Activated naive CD4-positive, alpha-beta T cell treated with anti-CD3 and anti-CD28 coated beads, Interleukin-2, amount 50 U/mL, for 72 hours (primary cell): ENCODE measurements at regions not wholly inside any gene's neighbourhood (a gene's known extent, or its start where the extent isn't known, plus 50 kb on each side); places are given as distances from the start of the nearest gene placed in this dataset.

Experiments used
- ATAC-seq, 2 donors: fragments of 150-1000 bp; cut with Tn5 transposase; 2 replicates each; pipeline ENCODE4 v1.10.0; 2021; ENCODE audit warnings: mild to moderate bottlenecking in 2 of 2, moderate library complexity in 2 of 2
- DNase-seq, 2 donors: peaks; one replicate each; pipeline ENCODE4 v3.0.0; 2021 to 2022; ENCODE audit warnings: low spot score in 2 of 2
- H3K27ac Mint-ChIP-seq, 2 donors: one replicate each; pipeline ENCODE4 v1.8.0; 2022; ENCODE audit warnings: mild to moderate bottlenecking in 2 of 2, mixed read lengths in 2 of 2
- H3K36me3 Mint-ChIP-seq, 2 donors: one replicate each; pipeline ENCODE4 v1.8.0; 2022; ENCODE audit warnings: mixed read lengths in 2 of 2
- H3K9me3 Mint-ChIP-seq, 2 donors: one replicate each; pipeline ENCODE4 v1.8.0; 2022; ENCODE audit warnings: mixed read lengths in 2 of 2

GRCh38 chr10:3866332-3866731 lies 81.3 kb upstream of the KLF6 start:
- H3K36me3 Mint-ChIP-seq, result peaks cover 0 to 5% of the 10 kb centered on the region in 2 donors
- H3K9me3 Mint-ChIP-seq, result no peaks in the 10 kb centered on the region
- ATAC-seq (peak; percentile 65 to 70), DNase-seq (peak in 1 of 2 donors; percentile 30)
- H3K27ac Mint-ChIP-seq, result peak overlapping the region; percentile 89 to 97

GRCh38 chr10:3865565-3865964 lies 80.6 kb upstream of the KLF6 start:
- Mint-ChIP-seq H3K9me3 (no peaks in the 10 kb centered on the region), H3K36me3 (peaks cover 0 to 5% of the 10 kb centered on the region in 2 donors), H3K27ac (peak overlapping the region; percentile 89 to 97)
- DNase-seq, result no peak
- ATAC-seq, result peak in 1 of 2 donors; percentile 8

- no peaks in the 10 kb centered on the region for H3K9me3 Mint-ChIP-seq
- no peaks in the 10 kb centered on the region for H3K36me3 Mint-ChIP-seq
- peak overlapping the region in 1 of 2 donors; percentile 44 for H3K27ac Mint-ChIP-seq
- ATAC-seq, result no peak
- DNase-seq, result no peak
Observed at GRCh38 chr10:3861795-3862194, 76.8 kb upstream of the KLF6 start.

DNA sequence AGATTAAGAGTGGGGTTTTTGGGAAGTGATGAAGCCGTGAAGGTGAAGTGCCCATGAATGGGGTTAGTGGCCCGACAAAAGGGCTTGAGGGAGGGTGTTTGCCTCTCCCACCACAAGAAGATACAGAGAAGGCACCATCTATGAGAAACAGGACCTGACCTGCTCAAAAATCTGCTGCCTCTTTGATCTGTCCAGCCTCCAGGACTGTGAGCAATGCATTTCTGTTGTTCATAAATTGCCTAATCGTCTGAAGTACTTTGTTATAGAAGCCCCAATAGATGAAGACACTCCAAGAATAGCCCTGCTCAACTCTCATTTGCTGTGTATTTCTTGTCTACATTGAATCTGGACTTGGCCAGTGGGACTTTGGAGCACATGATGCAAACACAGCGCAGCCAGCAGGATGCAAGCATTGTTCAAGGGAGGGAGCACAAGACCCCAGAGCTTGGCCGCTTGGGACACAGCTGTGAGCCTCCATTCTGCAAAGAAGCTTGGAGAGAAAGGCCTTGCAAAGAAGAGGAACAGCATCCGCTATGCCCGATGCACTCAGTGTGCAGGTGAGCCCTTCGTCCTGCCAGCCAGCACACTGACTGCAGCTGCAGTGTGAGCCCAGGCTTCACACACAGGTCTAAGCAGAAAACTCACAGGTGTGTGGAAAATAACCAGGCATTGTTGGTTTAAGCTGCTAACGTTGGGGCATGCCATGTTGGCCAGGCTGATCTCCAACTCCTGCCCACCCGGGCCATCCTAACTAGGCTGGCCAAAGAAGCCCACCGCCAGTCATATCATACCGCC lies 73.2 kb upstream of the KLF6 start:
- Mint-ChIP-seq H3K36me3 (peaks cover 0 to 13% of the 10 kb centered on the region in 2 donors), H3K9me3 (peaks cover 0 to 5% of the 10 kb centered on the region in 2 donors), H3K27ac (no peak overlapping the region)
- ATAC-seq (no peak), DNase-seq (no peak)

DNA sequence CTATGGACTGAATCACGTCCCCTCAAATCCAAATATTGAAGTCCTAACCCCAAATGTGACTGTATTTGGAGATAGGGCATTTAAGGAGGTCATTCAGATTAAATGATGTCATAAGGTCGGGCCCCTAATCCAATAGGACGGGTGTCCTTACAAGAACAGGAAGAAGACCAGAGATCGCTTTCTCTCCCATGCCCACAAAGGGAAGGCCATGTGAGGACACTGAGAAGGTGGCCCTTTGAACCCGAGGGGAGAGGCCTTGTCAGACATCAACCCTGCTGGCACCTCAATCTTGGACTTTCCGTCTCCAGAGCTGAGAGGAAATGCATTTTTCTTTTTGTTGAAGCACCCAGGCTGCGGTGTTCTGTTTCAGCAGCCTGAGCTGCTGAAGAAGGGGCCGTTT lies 72.3 kb upstream of the KLF6 start:
- ATAC-seq (no peak), DNase-seq (no peak)
- peaks cover 0 to 13% of the 10 kb centered on the region in 2 donors for H3K36me3 Mint-ChIP-seq
- H3K9me3 Mint-ChIP-seq, result peaks cover 0 to 5% of the 10 kb centered on the region in 2 donors
- no peak overlapping the region for H3K27ac Mint-ChIP-seq

- DNase-seq (no peak), ATAC-seq (no peak)
- Mint-ChIP-seq H3K36me3 (peaks cover 0 to 19% of the 10 kb centered on the region in 2 donors), H3K9me3 (peaks cover 0 to 5% of the 10 kb centered on the region in 2 donors), H3K27ac (no peak overlapping the region)
Observed at GRCh38 chr10:3856593-3856992, 71.6 kb upstream of the KLF6 start.

GRCh38 chr10:3853547-3854303 lies 68.7 kb upstream of the KLF6 start:
- no peak for ATAC-seq
- peak overlapping the region; percentile 94 to 99 for H3K27ac Mint-ChIP-seq
- no peak for DNase-seq
- peaks cover 3 to 9% of the 10 kb centered on the region in 2 donors for H3K9me3 Mint-ChIP-seq
- H3K36me3 Mint-ChIP-seq, result peaks cover 0 to 32% of the 10 kb centered on the region in 2 donors

DNA sequence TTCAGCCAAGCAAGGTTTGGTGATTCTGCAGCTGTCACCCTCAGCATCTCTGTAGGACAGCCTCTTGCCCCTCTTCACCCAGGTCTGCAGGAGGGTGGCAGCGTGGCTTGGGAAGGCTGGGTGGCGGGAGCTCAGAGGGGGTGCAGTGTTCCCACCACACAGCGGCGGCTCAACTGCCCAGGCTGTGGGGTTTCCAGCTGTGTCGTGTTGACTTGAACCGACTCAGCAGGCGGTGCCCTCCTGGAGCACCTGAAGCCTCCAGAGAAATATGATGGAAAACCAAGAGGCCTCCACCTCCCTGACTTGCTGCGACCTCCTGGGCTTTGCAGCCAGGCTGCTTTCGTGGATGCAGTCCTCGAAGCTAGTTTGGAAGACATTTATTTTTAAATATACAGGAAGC lies 68.0 kb upstream of the KLF6 start:
- Mint-ChIP-seq H3K27ac (peak overlapping the region; percentile 94 to 99), H3K9me3 (peaks cover 3 to 9% of the 10 kb centered on the region in 2 donors), H3K36me3 (peaks cover 0 to 32% of the 10 kb centered on the region in 2 donors)
- DNase-seq (no peak), ATAC-seq (no peak)

GRCh38 chr10:3852147-3852904 lies 67.3 kb upstream of the KLF6 start:
- ATAC-seq (peak; percentile 95), DNase-seq (peak in 1 of 2 donors; percentile 65)
- H3K9me3 Mint-ChIP-seq, result peaks cover 3 to 9% of the 10 kb centered on the region in 2 donors
- H3K27ac Mint-ChIP-seq, result peak overlapping the region; percentile 94 to 99
- H3K36me3 Mint-ChIP-seq, result peaks cover 0 to 32% of the 10 kb centered on the region in 2 donors

DNA sequence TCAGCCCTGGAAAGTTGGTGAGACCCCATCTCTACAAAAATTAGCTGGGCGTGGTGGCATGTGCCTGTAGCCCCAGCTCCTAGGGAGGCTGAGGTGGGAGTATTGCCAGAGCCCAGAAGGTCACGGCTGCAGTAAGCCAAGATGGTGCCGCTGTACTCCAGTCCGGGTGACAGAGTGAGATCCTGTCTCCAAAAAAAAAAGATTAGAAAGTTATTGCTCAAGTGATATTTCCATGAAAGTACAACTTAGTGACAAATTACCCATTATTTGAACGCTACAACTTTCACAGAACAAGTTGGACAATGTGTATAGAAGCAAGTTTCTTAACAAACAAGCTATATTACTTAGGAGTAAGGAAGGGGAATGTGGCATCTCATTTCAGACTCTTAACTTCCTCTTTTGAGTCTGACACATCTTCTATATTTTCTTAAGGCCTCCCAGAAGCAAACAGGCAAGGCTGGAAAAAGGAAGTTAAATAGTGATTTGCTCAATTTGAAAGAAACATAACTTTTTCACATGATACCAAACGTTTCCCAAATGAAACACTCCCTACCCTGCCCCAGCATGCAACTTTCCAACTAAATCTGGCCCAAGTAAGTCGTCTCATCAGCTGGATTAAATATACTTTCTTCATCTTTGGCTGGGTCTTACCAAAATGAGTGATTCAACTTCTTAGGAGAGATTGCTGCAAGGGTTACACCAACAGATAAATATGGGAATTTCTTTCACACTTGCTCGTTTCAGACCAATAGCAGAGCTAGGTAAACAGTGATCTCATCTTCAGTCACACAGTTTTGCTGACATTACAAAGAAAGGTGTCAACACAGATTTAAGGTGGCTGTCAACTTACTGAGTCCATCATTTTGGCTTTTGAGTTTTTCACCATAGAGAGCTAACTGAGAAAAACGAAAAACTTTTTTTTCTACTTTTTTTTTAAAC lies 66.3 kb upstream of the KLF6 start:
- H3K27ac Mint-ChIP-seq, result peak overlapping the region; percentile 94 to 99
- ATAC-seq (no peak), DNase-seq (no peak)
- H3K9me3 Mint-ChIP-seq, result peaks cover 6 to 7% of the 10 kb centered on the region in 2 donors
- peaks cover 0 to 28% of the 10 kb centered on the region in 2 donors for H3K36me3 Mint-ChIP-seq

DNA sequence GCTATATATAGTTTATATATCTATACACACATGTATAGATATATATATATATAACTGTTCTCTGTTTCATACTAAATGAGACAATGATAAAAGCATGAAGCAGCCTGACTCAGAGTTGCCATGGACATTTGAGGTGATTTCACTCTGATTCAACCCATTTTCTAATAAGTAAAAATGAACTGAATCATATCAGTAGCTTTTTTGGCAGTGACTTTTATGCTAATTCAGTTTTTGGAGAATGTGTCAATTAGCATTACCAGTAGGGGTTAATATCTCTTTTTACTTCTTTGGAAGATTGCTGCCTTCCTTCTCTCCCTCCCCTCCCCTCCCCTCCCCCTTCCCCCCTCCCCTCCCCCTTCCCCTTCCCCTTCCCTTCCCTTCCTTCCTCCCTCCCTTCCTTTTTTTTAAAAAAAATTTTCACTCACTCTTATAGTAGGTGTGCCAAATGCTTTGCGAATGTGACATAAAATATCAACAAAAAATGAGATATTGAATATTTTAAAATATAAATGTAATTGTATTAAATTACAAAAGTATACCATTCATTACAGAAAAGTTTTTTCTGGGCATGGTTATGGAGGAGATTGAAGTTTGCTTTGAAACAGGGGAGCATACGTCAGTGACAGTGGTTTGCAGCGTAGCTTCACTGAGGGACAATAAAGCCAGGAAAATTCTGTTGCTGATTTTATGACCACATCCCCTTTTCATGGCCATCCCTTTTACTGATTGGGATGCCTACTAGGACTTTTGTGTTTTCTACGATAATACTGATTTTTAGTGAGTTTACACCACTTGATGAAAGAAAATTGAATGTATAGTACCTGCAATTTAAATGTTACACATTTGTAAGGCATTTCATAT lies 64.0 kb upstream of the KLF6 start:
- H3K27ac Mint-ChIP-seq, result peak overlapping the region in 1 of 2 donors; percentile 49
- peak; percentile 20 to 36 for ATAC-seq

DNA sequence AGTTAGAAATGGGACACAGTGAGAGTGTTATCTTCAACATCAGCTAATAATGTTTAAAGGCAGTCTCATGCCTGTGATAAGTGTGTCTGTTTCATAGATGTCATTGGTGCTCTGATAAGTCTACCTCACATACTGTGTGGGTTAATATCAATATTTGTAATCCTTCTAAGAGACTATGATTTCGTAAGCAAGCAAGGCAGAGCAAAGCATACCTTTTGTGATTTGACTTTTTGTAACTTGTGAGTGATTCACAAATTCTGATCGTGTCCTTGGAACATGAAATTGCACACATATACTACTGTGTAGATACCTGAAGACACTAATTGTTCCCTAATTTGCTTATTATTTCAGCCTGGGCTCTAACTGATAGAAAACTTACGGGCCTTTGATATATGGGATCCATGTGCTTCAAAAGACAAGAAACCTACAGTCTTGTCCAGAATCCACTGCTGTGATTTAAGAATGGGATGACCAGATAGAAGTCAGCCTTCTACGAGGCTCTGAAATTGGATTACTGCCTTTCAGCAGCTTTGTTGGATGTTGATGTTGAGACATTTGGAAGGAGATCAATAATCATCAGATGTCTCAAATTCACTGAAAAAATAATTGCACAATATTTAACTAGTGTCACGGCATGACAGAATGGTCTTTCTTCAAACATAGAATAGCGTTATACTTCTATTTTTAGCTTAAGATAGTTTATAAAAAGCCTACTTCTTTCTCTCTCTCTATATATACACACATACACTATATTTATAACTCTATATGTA lies 63.2 kb upstream of the KLF6 start:
- ATAC-seq, result no peak
- DNase-seq, result no peak
- H3K27ac Mint-ChIP-seq, result no peak overlapping the region
- peaks cover 4 to 7% of the 10 kb centered on the region in 2 donors for H3K9me3 Mint-ChIP-seq
- H3K36me3 Mint-ChIP-seq, result peaks cover 0 to 23% of the 10 kb centered on the region in 2 donors

More for the DNA sequence above, 64.0 kb upstream of the KLF6 start:
- DNase-seq, result no peak
- Mint-ChIP-seq H3K9me3 (peaks cover 4 to 7% of the 10 kb centered on the region in 2 donors), H3K36me3 (peaks cover 0 to 23% of the 10 kb centered on the region in 2 donors)

GRCh38 chr10:3846736-3847135 lies 61.7 kb upstream of the KLF6 start:
- H3K36me3 Mint-ChIP-seq, result peaks cover 0 to 18% of the 10 kb centered on the region in 2 donors
- no peak overlapping the region for H3K27ac Mint-ChIP-seq
- H3K9me3 Mint-ChIP-seq, result peaks cover 4 to 7% of the 10 kb centered on the region in 2 donors
- DNase-seq, result no peak
- no peak for ATAC-seq

- no peak overlapping the region for H3K27ac Mint-ChIP-seq
- peaks cover 4 to 7% of the 10 kb centered on the region in 2 donors for H3K9me3 Mint-ChIP-seq
- peaks cover 0 to 6% of the 10 kb centered on the region in 2 donors for H3K36me3 Mint-ChIP-seq
- ATAC-seq, result no peak
- DNase-seq, result no peak
Observed at GRCh38 chr10:3844491-3845025, 59.5 kb upstream of the KLF6 start.
